GM06990 (cell line): ENCODE measurements at regions not wholly inside any gene's neighbourhood (a gene's known extent, or its start where the extent isn't known, plus 50 kb on each side); places are given as distances from the start of the nearest gene placed in this dataset.

Source experiments
- DNase-seq: peaks from one replicate; pipeline ENCODE4 v3.0.0-alpha.2; 2011; ENCODE audit not compliant: insufficient read length; ENCODE audit errors: extremely low read depth
- H3K27me3 ChIP-seq: replicated peaks from 2 replicates; pipeline ENCODE4 v1.6.0; 2011; ENCODE audit warnings: low read length; ENCODE audit not compliant: control insufficient read depth, insufficient read depth
- H3K36me3 ChIP-seq: 2 replicates; pipeline ENCODE4 v1.5.1; 2011; ENCODE audit warnings: low read length; ENCODE audit not compliant: control insufficient read depth, insufficient read depth
- H3K4me3 ChIP-seq: replicated peaks from 2 replicates; pipeline ENCODE4 v1.5.1; 2011; ENCODE audit warnings: low read depth, mild to moderate bottlenecking, control low read depth, low read length
- CTCF ChIP-seq: IDR thresholded peaks from 2 replicates; pipeline ENCODE4 v1.5.1; 2011; ENCODE audit warnings: low read length, control low read depth, mild to moderate bottlenecking, inconsistent platforms; ENCODE audit not compliant: insufficient read depth, poor library complexity, severe bottlenecking

DNA sequence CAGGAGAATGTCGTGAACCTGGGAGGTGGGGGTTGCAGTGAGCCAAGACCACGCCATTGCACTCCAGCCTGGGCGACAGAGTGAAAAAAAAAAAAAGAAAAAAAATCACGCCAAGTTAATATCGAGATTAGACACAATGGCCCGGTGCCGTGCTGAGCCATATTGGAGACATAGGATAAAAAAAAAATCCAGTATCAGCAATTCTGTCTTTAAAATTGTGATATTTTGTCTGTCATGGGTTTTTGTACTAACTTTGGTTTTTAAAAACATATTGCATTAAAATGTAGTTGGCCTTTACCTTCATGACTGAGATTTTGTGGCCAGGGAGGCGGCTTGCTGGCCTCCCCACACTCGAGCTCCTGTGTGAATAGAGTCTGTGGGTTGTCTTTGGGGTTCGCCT lies 62.8 kb upstream of the PITRM1 start:
- no peak for TF ChIP-seq CTCF
- Histone ChIP-seq H3K4me3 (no peak overlapping the region), H3K27me3 (peaks cover 2% of the 10 kb centered on the region; the same call in 1 of the 2 replicates), H3K36me3 (no peaks in the 10 kb centered on the region)
- no peak for DNase-seq

DNA sequence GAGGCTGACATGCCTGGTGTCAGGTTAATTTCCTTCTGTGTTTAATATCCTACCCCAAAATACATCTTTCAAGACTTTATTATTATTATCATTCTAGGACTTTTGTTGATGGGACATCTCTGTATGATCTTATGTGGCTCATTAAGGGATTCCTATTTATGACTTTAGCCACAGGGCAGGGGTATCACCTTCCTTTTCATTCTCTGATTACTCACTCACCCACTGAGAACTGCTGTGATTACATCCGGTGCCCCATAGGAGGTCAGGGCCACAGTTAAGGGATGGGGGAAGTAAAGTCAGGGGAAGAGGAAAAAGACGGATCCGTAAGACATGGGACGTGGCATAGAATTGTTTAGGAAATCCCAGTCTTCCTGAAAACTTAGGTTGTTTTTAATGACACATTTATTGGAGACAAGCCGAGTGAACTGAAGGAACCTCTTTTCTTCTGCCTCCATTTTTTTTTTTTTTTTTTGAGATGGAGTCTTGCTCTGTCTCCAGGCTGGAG lies 61.0 kb upstream of the PITRM1 start:
- Histone ChIP-seq H3K4me3 (no peak overlapping the region), H3K27me3 (peaks cover 2% of the 10 kb centered on the region; the same call in 1 of the 2 replicates), H3K36me3 (no peaks in the 10 kb centered on the region)
- TF ChIP-seq CTCF: no peak
- no peak for DNase-seq

- TF ChIP-seq CTCF: no peak
Observed at GRCh38 chr10:3231951-3232730, 59.6 kb upstream of the PITRM1 start.

DNA sequence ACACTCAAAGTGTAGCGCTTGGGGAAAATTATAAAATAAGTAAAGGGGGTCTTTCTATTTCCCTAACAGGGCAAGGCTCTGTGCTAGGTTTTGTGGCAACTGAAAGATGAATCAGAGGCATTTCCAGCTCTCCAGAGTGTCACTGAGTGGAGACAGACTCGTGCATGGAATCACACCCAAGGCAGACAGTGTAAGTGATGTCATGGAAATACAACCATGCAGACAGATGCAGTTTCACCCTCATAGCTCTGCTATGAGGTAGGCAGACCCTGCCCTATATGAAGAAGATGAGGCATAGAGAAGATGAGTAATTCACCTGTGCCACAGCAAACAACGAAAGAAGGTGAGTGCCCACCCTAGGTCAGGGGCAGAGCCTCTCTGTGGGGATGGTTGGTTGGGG lies 57.2 kb upstream of the PITRM1 start:
- no peaks in the 10 kb centered on the region for H3K36me3 ChIP-seq
- TF ChIP-seq CTCF: no peak
- H3K4me3 ChIP-seq: no peak overlapping the region
- H3K27me3 ChIP-seq: no peaks in the 10 kb centered on the region
- no peak for DNase-seq

More at GRCh38 chr10:3231951-3232730, 59.6 kb upstream of the PITRM1 start:
- no peak for DNase-seq
- H3K36me3 ChIP-seq: no peaks in the 10 kb centered on the region
- H3K27me3 ChIP-seq: no peaks in the 10 kb centered on the region
- no peak overlapping the region for H3K4me3 ChIP-seq

GRCh38 chr10:3228629-3228945 lies 56.0 kb upstream of the PITRM1 start:
- Histone ChIP-seq H3K4me3 (no peak overlapping the region), H3K27me3 (no peaks in the 10 kb centered on the region), H3K36me3 (no peaks in the 10 kb centered on the region)
- TF ChIP-seq CTCF: no peak
- DNase-seq: no peak
